Kidney (tissue), 13 donors: ENCODE measurements at regions not wholly inside any gene's neighbourhood (a gene's known extent, or its start where the extent isn't known, plus 50 kb on each side); places are given as distances from the start of the nearest gene placed in this dataset.

Experiments
- DNase-seq, 5 donors: peaks; one replicate each; pipeline ENCODE4 v3.0.0-alpha.2; 2013 to 2020
- FAIRE-seq: peaks from 2 replicates; lab custom pipeline; 2012; peaks lifted over from hg19 to GRCh38; lab: Jason Lieb, UNC
- H3K27ac ChIP-seq, 2 donors: one replicate each; pipeline ENCODE4 v1.7.0; 2013; ENCODE audit warnings: low read depth in 2 of 2, low read length in 2 of 2, inconsistent platforms in 1 of 2
- H3K27me3 ChIP-seq: one replicate; pipeline ENCODE4 v1.7.1; 2013; ENCODE audit warnings: low read length, inconsistent platforms; ENCODE audit not compliant: control insufficient read depth, insufficient read depth
- H3K36me3 ChIP-seq, 3 donors: one replicate each; pipeline versions ENCODE4 v1.7.0 to v1.7.1; 2013; ENCODE audit warnings: low read length in 3 of 3, control low read depth in 1 of 3, inconsistent platforms in 1 of 3; ENCODE audit not compliant: insufficient read depth in 3 of 3, control insufficient read depth in 2 of 3
- H3K4me1 ChIP-seq, 3 donors: one replicate each; pipeline versions ENCODE4 v1.7.0 to v1.7.1; 2013; ENCODE audit warnings: low read length in 3 of 3, inconsistent platforms in 1 of 3, low read depth in 1 of 3; ENCODE audit not compliant: control insufficient read depth in 2 of 3, insufficient read depth in 2 of 3
- H3K4me3 ChIP-seq, 3 donors: one replicate each; pipeline versions ENCODE4 v1.7.0 to v1.8.1; 2013; ENCODE audit warnings: low read length in 3 of 3, control low read depth in 1 of 3, inconsistent platforms in 1 of 3
- H3K9ac ChIP-seq, 3 donors: one replicate each; pipeline versions ENCODE4 v1.7.0 to v1.7.1; 2013; ENCODE audit warnings: low read length in 3 of 3, control low read depth in 1 of 3, inconsistent platforms in 1 of 3
- H3K9me3 ChIP-seq, 3 donors: one replicate each; pipeline versions ENCODE4 v1.7.0 to v1.7.1; 2013; ENCODE audit warnings: low read length in 3 of 3, control low read depth in 1 of 3, inconsistent platforms in 1 of 3; ENCODE audit not compliant: control insufficient read depth in 2 of 3, insufficient read depth in 1 of 3
- CTCF ChIP-seq: IDR thresholded peaks from 3 replicates; pipeline ENCODE4 v1.5.1; 2012; ENCODE audit warnings: mild to moderate bottlenecking, moderate library complexity, borderline replicate concordance; ENCODE audit not compliant: insufficient read depth; ENCODE audit errors: extremely low read depth
- intact Hi-C: fragments of 100-400 bp; cut with DNase I; formaldehyde crosslinking; loops from one replicate; pipeline ENCODE4 v1.11.1; 2022
- donor health status: control.
- donor health status: control.
- donor health status: control.
- donor health status: control.
- donor health status: control.
- donor health status: DM: yes; HTN: yes; CAD: no.
- donor health status: Normal renal cell carcinoma (clear cell type).

- Histone ChIP-seq H3K36me3 (no peaks in the 10 kb centered on the region), H3K27ac (no peak overlapping the region), H3K27me3 (no peaks in the 10 kb centered on the region), H3K4me1 (no peaks in the 10 kb centered on the region), H3K9ac (no peak overlapping the region), H3K9me3 (peaks cover 0 to 2% (median 0%) of the 10 kb centered on the region in 3 donors), H3K4me3 (no peak overlapping the region)
- no peak for TF ChIP-seq CTCF
- no peak for DNase-seq
- intact Hi-C loops = no loop called here
- no peak for FAIRE-seq
Measured at GRCh38 chr5:60401526-60401925, 298.4 kb downstream of the DEPDC1B start.

- H3K4me1 ChIP-seq = no peaks in the 10 kb centered on the region
- no peak overlapping the region for H3K4me3 ChIP-seq
- FAIRE-seq (no peak), DNase-seq (no peak)
- H3K9me3 ChIP-seq = peaks cover 0 to 2% (median 0%) of the 10 kb centered on the region in 3 donors
- no peaks in the 10 kb centered on the region for H3K36me3 ChIP-seq
- intact Hi-C loops = no loop called here
- H3K27me3 ChIP-seq = no peaks in the 10 kb centered on the region
- no peak overlapping the region for H3K9ac ChIP-seq
- no peak for TF ChIP-seq CTCF
- no peak overlapping the region for H3K27ac ChIP-seq
Measured at GRCh38 chr5:60399507-60399906, 300.5 kb downstream of the DEPDC1B start.

DNA sequence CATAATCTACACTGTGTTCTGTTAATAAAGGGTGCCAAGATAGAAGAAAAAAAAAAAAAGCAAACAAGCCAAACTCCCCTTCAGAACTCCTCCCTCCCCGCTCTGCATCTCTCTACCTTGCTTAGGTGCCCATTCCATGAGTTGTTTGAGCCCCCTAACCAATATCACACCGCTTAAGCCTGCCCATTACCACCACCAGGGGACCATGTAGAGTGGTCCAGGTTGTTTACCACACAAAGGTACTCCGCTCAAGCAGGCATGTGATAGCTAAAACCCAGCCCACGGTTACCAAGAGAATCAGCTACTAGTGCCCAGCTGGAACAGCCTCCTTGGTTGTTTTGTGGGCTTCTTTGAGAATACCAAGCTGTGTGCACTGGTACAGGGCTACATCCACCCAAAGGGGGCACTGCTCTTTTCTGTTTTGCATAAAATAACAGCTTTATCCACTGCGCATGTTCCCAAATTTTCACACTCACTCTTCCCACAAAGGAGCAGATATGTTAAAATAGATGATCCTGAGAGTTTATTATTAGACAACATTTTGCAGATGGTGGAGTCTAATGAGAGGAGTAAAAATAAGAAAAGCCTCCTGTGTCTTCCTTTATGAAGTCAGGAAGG is 304.1 kb downstream of the DEPDC1B start:
- DNase-seq (no peak), FAIRE-seq (no peak)
- Histone ChIP-seq H3K4me3 (no peak overlapping the region), H3K36me3 (no peaks in the 10 kb centered on the region), H3K27ac (no peak overlapping the region), H3K9me3 (no peaks in the 10 kb centered on the region), H3K4me1 (no peaks in the 10 kb centered on the region), H3K27me3 (no peaks in the 10 kb centered on the region), H3K9ac (no peak overlapping the region)
- no peak for TF ChIP-seq CTCF
- intact Hi-C loops = no loop called here

- no peak overlapping the region for H3K27ac ChIP-seq
- no peak for FAIRE-seq
- intact Hi-C loops = loop anchor here (10.0 kb wide), 1 partner anchor 572 kb away; no protein-coding TSS in a partner anchor
- H3K36me3 ChIP-seq = no peaks in the 10 kb centered on the region
- no peak for TF ChIP-seq CTCF
- H3K9ac ChIP-seq = no peak overlapping the region
- no peak for DNase-seq
- peaks cover 0 to 3% (median 0%) of the 10 kb centered on the region in 3 donors for H3K4me1 ChIP-seq
- no peaks in the 10 kb centered on the region for H3K9me3 ChIP-seq
- H3K27me3 ChIP-seq = no peaks in the 10 kb centered on the region
- no peak overlapping the region for H3K4me3 ChIP-seq
Measured at GRCh38 chr5:60387051-60387440, 312.9 kb downstream of the DEPDC1B start.
